Esophagus squamous epithelium (tissue), 4 donors: ENCODE measurements at regions not wholly inside any gene's neighbourhood (a gene's known extent, or its start where the extent isn't known, plus 50 kb on each side); places are given as distances from the start of the nearest gene placed in this dataset.

Experiments used
- CTCF ChIP-seq, 6 experiments: fragments of 450-650 bp in 4 of 6; fragments of 200-600 bp in 2 of 6; sonication (generic) in 2 of 6; IDR thresholded peaks; one replicate each; pipeline ENCODE4 v1.5.1; 2016 to 2019; ENCODE audit warnings: antibody characterized with exemption in 6 of 6, mild to moderate bottlenecking in 4 of 6, moderate library complexity in 4 of 6
- POLR2A ChIP-seq, 4 donors: fragments of 450-650 bp; IDR thresholded peaks; one replicate each; pipeline ENCODE4 v1.6.1; 2017; ENCODE audit warnings: antibody characterized with exemption in 4 of 4, mild to moderate bottlenecking in 4 of 4, moderate library complexity in 3 of 4

GRCh38 chr3:147122350-147122749 lies 284.0 kb downstream of the ZIC4 start:
- TF ChIP-seq CTCF (IDR thresholded peaks at IDR 0.05) (no peak), POLR2A (IDR thresholded peaks at IDR 0.05) (no peak)
